Ectodermal cell (in vitro differentiated cells): ENCODE measurements at regions not wholly inside any gene's neighbourhood (a gene's known extent, or its start where the extent isn't known, plus 50 kb on each side); places are given as distances from the start of the nearest gene placed in this dataset.

Source experiments
- H3K27ac ChIP-seq: 2 replicates; pipeline ENCODE4 v1.7.0; 2013; ENCODE audit warnings: mild to moderate bottlenecking, low read depth, low read length; ENCODE audit not compliant: insufficient read depth, poor library complexity, severe bottlenecking
- H3K27me3 ChIP-seq: 2 replicates; pipeline ENCODE4 v1.7.0; 2013; ENCODE audit warnings: mild to moderate bottlenecking, low read length; ENCODE audit not compliant: insufficient read depth, control insufficient read depth, poor library complexity, severe bottlenecking
- H3K36me3 ChIP-seq: one replicate; pipeline ENCODE4 v1.7.0; 2013; ENCODE audit warnings: low read length; ENCODE audit not compliant: control insufficient read depth, insufficient read depth
- H3K4me1 ChIP-seq: one replicate; pipeline ENCODE4 v1.7.0; 2013; ENCODE audit warnings: low read length; ENCODE audit not compliant: control insufficient read depth, insufficient read depth
- H3K4me3 ChIP-seq: 2 replicates; pipeline ENCODE4 v1.7.0; 2013; ENCODE audit warnings: low read depth, low read length, control low read depth; ENCODE audit not compliant: insufficient read depth
- H3K9me3 ChIP-seq: 2 replicates; pipeline ENCODE4 v1.7.0; 2013; ENCODE audit warnings: mild to moderate bottlenecking, low read length, moderate library complexity; ENCODE audit not compliant: control insufficient read depth
- WGBS, 2 experiments: methylation state at CpG; one replicate each; pipeline ENCODE4 v1.1.7; 2013; ENCODE audit warnings: missing lambda C conversion rate in 2 of 2; 5-methylcytosine and 5-hydroxymethylcytosine counted together

GRCh38 chr2:238793801-238794449 is 54.0 kb upstream of the TWIST2 start:
- H3K36me3 ChIP-seq: no peaks in the 10 kb centered on the region
- no peaks in the 10 kb centered on the region for H3K4me1 ChIP-seq
- H3K9me3 ChIP-seq: no peaks in the 10 kb centered on the region
- no peaks in the 10 kb centered on the region for H3K27me3 ChIP-seq
- no peak overlapping the region for H3K27ac ChIP-seq
- 91 to 95% methylated on average over 9 of the region's 9 CpGs for WGBS, 2 experiments
- H3K4me3 ChIP-seq: no peak overlapping the region

GRCh38 chr2:238796223-238796885 is 51.5 kb upstream of the TWIST2 start:
- WGBS, 2 experiments: 92% methylated on average over 16 of the region's 16 CpGs
- Histone ChIP-seq H3K27ac (no peak overlapping the region), H3K27me3 (no peaks in the 10 kb centered on the region), H3K9me3 (no peaks in the 10 kb centered on the region), H3K4me1 (no peaks in the 10 kb centered on the region), H3K36me3 (no peaks in the 10 kb centered on the region), H3K4me3 (no peak overlapping the region)

GRCh38 chr2:238797537-238797936 is 50.3 kb upstream of the TWIST2 start:
- Histone ChIP-seq H3K4me3 (no peak overlapping the region), H3K27ac (no peak overlapping the region), H3K27me3 (no peaks in the 10 kb centered on the region), H3K9me3 (no peaks in the 10 kb centered on the region), H3K4me1 (no peaks in the 10 kb centered on the region), H3K36me3 (no peaks in the 10 kb centered on the region)
- 95% methylated on average over 8 of the region's 8 CpGs for WGBS, 2 experiments
